ENCODE measurements at regions not wholly inside any gene's neighbourhood (a gene's known extent, or its start where the extent isn't known, plus 50 kb on each side); places are given as distances from the start of the nearest gene placed in this dataset.
"Not testable (repeated sequence)": the region's sequence is repeated elsewhere in the genome, so short reads cannot be mapped to it uniquely, and the experiment has no call there.

- DNase-seq (ENCODE audit: low read depth): no peak
Measured at GRCh38 chr2:34291076-34291475, 692.0 kb upstream of the FAM98A start.

GRCh38 chr2:34288016-34288415 lies 688.9 kb upstream of the FAM98A start:
- no peak for DNase-seq (ENCODE audit: low read depth)

- DNase-seq (ENCODE audit: low read depth): no peak
Measured at GRCh38 chr2:34280606-34281005, 681.5 kb upstream of the FAM98A start.

GRCh38 chr2:34266908-34267697 lies 668.0 kb upstream of the FAM98A start:
- no peak for DNase-seq (ENCODE audit: low read depth)

- no peak for DNase-seq (ENCODE audit: low read depth)
Measured at GRCh38 chr2:34261701-34262100, 662.6 kb upstream of the FAM98A start.

GRCh38 chr2:34254272-34254878 lies 655.3 kb upstream of the FAM98A start:
- no peak for DNase-seq (ENCODE audit: low read depth)

GRCh38 chr2:34252111-34252510 lies 653.0 kb upstream of the FAM98A start:
- no peak for DNase-seq (ENCODE audit: low read depth)

- no peak for DNase-seq (ENCODE audit: low read depth)
Measured at GRCh38 chr2:34251578-34251977, 652.5 kb upstream of the FAM98A start.

- no peak for DNase-seq (ENCODE audit: low read depth)
Measured at GRCh38 chr2:34244195-34244594, 645.1 kb upstream of the FAM98A start.

- no peak for DNase-seq (ENCODE audit: low read depth)
Measured at GRCh38 chr2:34242763-34243123, 643.6 kb upstream of the FAM98A start.

- DNase-seq (ENCODE audit: low read depth): no peak
Measured at GRCh38 chr2:34241905-34242762, 643.0 kb upstream of the FAM98A start.

GRCh38 chr2:34239511-34239910 lies 640.4 kb upstream of the FAM98A start:
- no peak for DNase-seq (ENCODE audit: low read depth)

- no peak for DNase-seq (ENCODE audit: low read depth)
Measured at GRCh38 chr2:34234823-34235222, 635.7 kb upstream of the FAM98A start.

- DNase-seq (ENCODE audit: low read depth): no peak
Measured at GRCh38 chr2:34229998-34230397, 630.9 kb upstream of the FAM98A start.

- DNase-seq (ENCODE audit: low read depth): no peak
Measured at GRCh38 chr2:34215174-34215573, 616.1 kb upstream of the FAM98A start.

- DNase-seq (ENCODE audit: low read depth): not testable (repeated sequence)
Measured at GRCh38 chr2:34210382-34210781, 611.3 kb upstream of the FAM98A start.

GRCh38 chr2:34204560-34204959 lies 605.5 kb upstream of the FAM98A start:
- no peak for DNase-seq (ENCODE audit: low read depth)

- no peak for DNase-seq (ENCODE audit: low read depth)
Measured at GRCh38 chr2:34201099-34201498, 602.0 kb upstream of the FAM98A start.

GRCh38 chr2:34199971-34200370 lies 600.9 kb upstream of the FAM98A start:
- no peak for DNase-seq (ENCODE audit: low read depth)

GRCh38 chr2:34193164-34193563 lies 594.1 kb upstream of the FAM98A start:
- no peak for DNase-seq (ENCODE audit: low read depth)

- no peak for DNase-seq (ENCODE audit: low read depth)
Measured at GRCh38 chr2:34188464-34189303, 589.6 kb upstream of the FAM98A start.

- DNase-seq (ENCODE audit: low read depth): no peak
Measured at GRCh38 chr2:34179511-34179910, 580.4 kb upstream of the FAM98A start.

Data from stimulated activated CD8-positive, alpha-beta memory T cell treated with anti-CD3 and anti-CD28 coated beads, Interleukin-7, amount 100 ng/mL, for 24 hours (primary cell).